Suprapubic skin (tissue), 4 donors: ENCODE measurements at regions not wholly inside any gene's neighbourhood (a gene's known extent, or its start where the extent isn't known, plus 50 kb on each side); places are given as distances from the start of the nearest gene placed in this dataset.

Source experiments
- DNase-seq, 2 donors: peaks; one replicate each; pipeline ENCODE4 v3.0.0-alpha.2; 2019; ENCODE audit warnings: low spot score in 2 of 2
- H3K27ac ChIP-seq: fragments of 200-600 bp; sonication (generic); one replicate; pipeline ENCODE4 v1.5.1; 2019
- H3K27me3 ChIP-seq: fragments of 200-600 bp; sonication (generic); one replicate; pipeline ENCODE4 v1.5.1; 2019
- H3K36me3 ChIP-seq: fragments of 200-600 bp; sonication (generic); one replicate; pipeline ENCODE4 v1.5.1; 2019
- H3K4me1 ChIP-seq: fragments of 200-600 bp; sonication (generic); one replicate; pipeline ENCODE4 v1.5.1; 2019
- H3K4me3 ChIP-seq: fragments of 200-600 bp; sonication (generic); one replicate; pipeline ENCODE4 v1.5.1; 2019; ENCODE audit warnings: mild to moderate bottlenecking
- H3K9me3 ChIP-seq: fragments of 200-600 bp; sonication (generic); one replicate; pipeline ENCODE4 v1.5.1; 2019
- CTCF ChIP-seq, 2 donors: fragments of 200-600 bp in 1 of 2; fragments of 450-650 bp in 1 of 2; sonication (generic) in 1 of 2; IDR thresholded peaks; one replicate each; pipeline ENCODE4 v1.5.1; 2016 to 2019; ENCODE audit warnings: antibody characterized with exemption in 2 of 2, mild to moderate bottlenecking in 1 of 2, moderate library complexity in 1 of 2
- EP300 ChIP-seq: sonication (generic); formaldehyde crosslinking; IDR thresholded peaks from one replicate; pipeline ENCODE4 v1.6.1; 2017; ENCODE audit warnings: antibody characterized with exemption
- POLR2A ChIP-seq, 2 donors: fragments of 450-650 bp; IDR thresholded peaks; one replicate each; pipeline ENCODE4 v1.6.1; 2017; ENCODE audit warnings: antibody characterized with exemption in 2 of 2, mild to moderate bottlenecking in 2 of 2, moderate library complexity in 2 of 2
- POLR2AphosphoS5 ChIP-seq, 3 donors: sonication (generic); formaldehyde crosslinking; IDR thresholded peaks; one replicate each; pipeline ENCODE4 v1.6.1; 2017; ENCODE audit warnings: antibody characterized with exemption in 3 of 3
- WGBS: methylation state at CpG from one replicate; pipeline ENCODE4 v1.1.5; 2018; 5-methylcytosine and 5-hydroxymethylcytosine counted together

DNA sequence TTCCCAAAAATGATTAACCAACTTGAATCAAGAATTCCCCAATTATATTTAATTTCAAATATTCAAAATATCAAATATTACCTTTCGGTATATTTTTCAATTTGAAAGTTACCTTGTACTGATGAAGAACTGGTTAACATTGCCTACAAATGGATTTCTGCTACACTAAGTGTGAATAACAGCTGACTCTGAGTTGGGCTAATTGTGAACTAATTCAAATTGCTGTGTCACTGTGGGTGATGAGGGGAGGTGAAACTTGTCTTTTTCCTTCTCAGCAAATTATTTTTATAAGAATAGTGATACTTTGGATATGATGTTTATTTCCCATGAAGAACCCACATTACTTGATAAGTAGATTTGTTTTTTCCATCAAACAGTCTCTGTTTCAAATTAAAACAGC is 103.4 kb upstream of the RPS23 start:
- DNase-seq, result no peak
- Histone ChIP-seq H3K4me1 (no peaks in the 10 kb centered on the region), H3K4me3 (no peak overlapping the region), H3K27ac (no peak overlapping the region), H3K27me3 (no peaks in the 10 kb centered on the region), H3K9me3 (no peaks in the 10 kb centered on the region), H3K36me3 (no peaks in the 10 kb centered on the region)
- WGBS, result 98% methylated on average over 1 of the region's 1 CpG
- TF ChIP-seq POLR2A (IDR thresholded peaks at IDR 0.05) (no peak), EP300 (no peak), CTCF (IDR thresholded peaks at IDR 0.05) (no peak), POLR2AphosphoS5 (IDR thresholded peaks at IDR 0.05) (no peak)

GRCh38 chr5:82376307-82376706 is 98.2 kb upstream of the RPS23 start:
- Histone ChIP-seq H3K27ac (no peak overlapping the region), H3K4me3 (no peak overlapping the region), H3K27me3 (no peaks in the 10 kb centered on the region), H3K36me3 (no peaks in the 10 kb centered on the region), H3K9me3 (no peaks in the 10 kb centered on the region), H3K4me1 (peaks cover 4% of the 10 kb centered on the region)
- 61% methylated on average over 2 of the region's 2 CpGs for WGBS
- TF ChIP-seq POLR2AphosphoS5 (IDR thresholded peaks at IDR 0.05) (no peak), POLR2A (IDR thresholded peaks at IDR 0.05) (no peak), EP300 (no peak), CTCF (IDR thresholded peaks at IDR 0.05) (no peak)
- no peak for DNase-seq

- DNase-seq, result no peak
- H3K36me3 ChIP-seq, result no peaks in the 10 kb centered on the region
- peaks cover 4% of the 10 kb centered on the region for H3K4me1 ChIP-seq
- TF ChIP-seq EP300 (no peak), POLR2A (IDR thresholded peaks at IDR 0.05) (no peak), CTCF (IDR thresholded peaks at IDR 0.05) (no peak), POLR2AphosphoS5 (IDR thresholded peaks at IDR 0.05) (no peak)
- no peak overlapping the region for H3K4me3 ChIP-seq
- H3K27me3 ChIP-seq, result no peaks in the 10 kb centered on the region
- no peaks in the 10 kb centered on the region for H3K9me3 ChIP-seq
- 78% methylated on average over 5 of the region's 5 CpGs for WGBS
- H3K27ac ChIP-seq, result no peak overlapping the region
Measured at GRCh38 chr5:82375488-82376244, 97.5 kb upstream of the RPS23 start.

- Histone ChIP-seq H3K9me3 (no peaks in the 10 kb centered on the region), H3K4me3 (no peak overlapping the region), H3K4me1 (peaks cover 4% of the 10 kb centered on the region), H3K36me3 (no peaks in the 10 kb centered on the region), H3K27ac (no peak overlapping the region), H3K27me3 (no peaks in the 10 kb centered on the region)
- no peak for DNase-seq
- WGBS, result 85% methylated on average over 1 of the region's 1 CpG
- TF ChIP-seq POLR2AphosphoS5 (IDR thresholded peaks at IDR 0.05) (no peak), CTCF (IDR thresholded peaks at IDR 0.05) (no peak), EP300 (no peak), POLR2A (IDR thresholded peaks at IDR 0.05) (no peak)
Measured at GRCh38 chr5:82374637-82375036, 96.5 kb upstream of the RPS23 start.

- 92% methylated on average over 1 of the region's 1 CpG for WGBS
- no peaks in the 10 kb centered on the region for H3K27me3 ChIP-seq
- DNase-seq, result no peak
- no peaks in the 10 kb centered on the region for H3K36me3 ChIP-seq
- no peak for TF ChIP-seq EP300
- TF ChIP-seq CTCF (IDR thresholded peaks at IDR 0.05), result no peak
- no peak for TF ChIP-seq POLR2AphosphoS5 (IDR thresholded peaks at IDR 0.05)
- TF ChIP-seq POLR2A (IDR thresholded peaks at IDR 0.05), result no peak
- H3K4me3 ChIP-seq, result no peak overlapping the region
- peaks cover 3% of the 10 kb centered on the region for H3K4me1 ChIP-seq
- H3K9me3 ChIP-seq, result no peaks in the 10 kb centered on the region
- no peak overlapping the region for H3K27ac ChIP-seq
Measured at GRCh38 chr5:82367930-82368329, 89.8 kb upstream of the RPS23 start.
